Left ventricle myocardium inferior (tissue), 1 donor: ENCODE measurements at regions not wholly inside any gene's neighbourhood (a gene's known extent, or its start where the extent isn't known, plus 50 kb on each side); places are given as distances from the start of the nearest gene placed in this dataset.

Experiments used
- DNase-seq: peaks from one replicate; pipeline ENCODE4 v3.0.0-alpha.2; 2020
- H3K27ac ChIP-seq: fragments of 200-600 bp; replicated peaks from 2 replicates; pipeline ENCODE4 v1.8.0; 2021
- H3K27me3 ChIP-seq: fragments of 200-600 bp; 2 replicates; pipeline ENCODE4 v1.8.0; 2021; ENCODE audit warnings: low read depth
- H3K36me3 ChIP-seq: fragments of 200-600 bp; 2 replicates; pipeline ENCODE4 v1.8.0; 2021
- H3K4me1 ChIP-seq: fragments of 200-600 bp; 2 replicates; pipeline ENCODE4 v1.8.0; 2021
- H3K4me3 ChIP-seq: fragments of 200-600 bp; 2 replicates; pipeline ENCODE4 v1.8.0; 2021; ENCODE audit warnings: mild to moderate bottlenecking, moderate library complexity
- H3K9me3 ChIP-seq: fragments of 200-600 bp; replicated peaks from 2 replicates; pipeline ENCODE4 v1.8.0; 2021
- CTCF ChIP-seq: fragments of 200-600 bp; IDR thresholded peaks from 2 replicates; pipeline ENCODE4 v1.8.0; 2021; ENCODE audit warnings: antibody characterized with exemption, mild to moderate bottlenecking, borderline replicate concordance
- intact Hi-C: fragments of 100-400 bp; cut with micrococcal nuclease; formaldehyde crosslinking; loops from one replicate; pipeline ENCODE4 v1.11.0; 2022
- donor health status: DM: no; HTN: yes; CAD: no; lungs with severe emphysema.

DNA sequence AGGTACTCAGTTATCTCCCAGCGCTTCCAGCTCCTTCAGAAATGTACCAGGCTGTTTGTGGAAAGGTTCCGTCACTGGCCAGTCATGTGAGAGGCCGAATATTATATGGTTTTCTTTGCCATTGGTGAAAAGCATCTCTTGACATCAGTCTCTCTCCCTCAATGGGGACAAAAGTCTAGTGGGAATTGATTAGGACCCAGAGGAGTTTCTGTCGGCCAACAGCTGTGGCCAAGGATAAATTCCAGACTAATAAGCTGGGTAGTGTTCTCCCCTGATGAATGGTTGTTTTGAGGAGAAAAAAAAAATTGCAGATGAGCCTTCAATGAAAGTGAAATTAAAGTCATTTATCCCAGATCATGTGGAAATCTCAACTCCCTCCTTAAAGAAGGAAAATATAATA lies 404.7 kb upstream of the THRB start:
- Histone ChIP-seq H3K9me3 (no peaks in the 10 kb centered on the region), H3K4me1 (no peaks in the 10 kb centered on the region), H3K27me3 (no peaks in the 10 kb centered on the region), H3K4me3 (no peak overlapping the region), H3K36me3 (no peaks in the 10 kb centered on the region), H3K27ac (no peak overlapping the region)
- TF ChIP-seq CTCF = no peak
- no peak for DNase-seq
- intact Hi-C loops = no loop called here

DNA sequence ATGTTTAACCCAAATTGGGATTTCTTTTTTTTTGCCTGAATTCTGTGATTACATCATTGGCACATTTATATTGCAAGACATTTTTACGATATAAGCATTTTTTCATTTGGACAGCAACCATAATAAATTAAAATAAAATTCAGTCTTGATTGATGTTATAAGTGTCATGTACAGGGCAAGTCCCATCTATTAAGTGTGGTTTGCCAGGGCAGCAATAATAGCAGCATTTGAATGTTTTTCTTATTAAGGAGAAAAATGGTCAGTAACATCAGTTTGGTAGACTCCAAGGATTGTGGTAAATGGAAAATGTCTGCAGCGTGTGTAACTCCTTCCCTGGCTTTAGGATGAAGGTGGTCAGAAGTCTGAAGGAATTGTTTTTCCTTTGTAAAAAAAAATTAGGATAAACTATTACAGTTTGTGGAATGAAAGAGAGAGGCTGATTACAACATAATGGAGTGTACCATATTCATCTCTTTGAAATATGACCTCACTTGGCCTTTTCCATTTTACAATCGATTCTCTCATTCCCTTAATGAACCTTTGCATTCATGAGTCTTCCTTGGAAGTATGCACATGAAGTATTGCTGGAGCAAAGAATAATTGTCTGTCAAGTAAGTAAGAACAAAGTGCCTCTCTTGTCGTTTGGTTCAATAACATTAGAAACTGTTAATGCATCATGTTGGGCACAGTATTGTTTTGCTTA lies 405.4 kb upstream of the THRB start:
- no peak for TF ChIP-seq CTCF
- intact Hi-C loops = no loop called here
- no peak overlapping the region for H3K27ac ChIP-seq
- H3K4me1 ChIP-seq = no peaks in the 10 kb centered on the region
- no peaks in the 10 kb centered on the region for H3K9me3 ChIP-seq
- H3K36me3 ChIP-seq = no peaks in the 10 kb centered on the region
- no peaks in the 10 kb centered on the region for H3K27me3 ChIP-seq
- H3K4me3 ChIP-seq = no peak overlapping the region
- no peak for DNase-seq

DNA sequence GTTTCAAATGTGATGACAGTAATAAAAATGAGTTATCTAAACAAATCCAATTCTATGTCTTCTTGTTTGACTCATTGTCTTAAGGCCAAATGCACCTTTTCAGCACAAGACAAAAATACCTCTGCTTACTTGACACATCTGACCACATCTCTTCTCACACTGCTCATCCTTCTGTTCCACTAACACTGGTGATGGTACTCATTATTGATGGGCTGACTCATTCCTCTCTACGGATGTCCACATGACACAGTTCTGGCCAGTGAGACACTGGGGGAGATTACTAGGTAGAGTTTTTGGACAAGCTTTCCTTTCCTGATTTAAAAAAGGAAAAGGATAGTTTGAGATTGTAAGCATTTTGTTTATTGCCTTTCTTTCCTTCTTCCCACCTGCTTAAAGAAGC lies 410.6 kb upstream of the THRB start:
- DNase-seq = no peak
- no peaks in the 10 kb centered on the region for H3K4me1 ChIP-seq
- H3K4me3 ChIP-seq = no peak overlapping the region
- TF ChIP-seq CTCF = no peak
- no peak overlapping the region for H3K27ac ChIP-seq
- no peaks in the 10 kb centered on the region for H3K9me3 ChIP-seq
- intact Hi-C loops = no loop called here
- H3K27me3 ChIP-seq = no peaks in the 10 kb centered on the region
- H3K36me3 ChIP-seq = no peaks in the 10 kb centered on the region

DNA sequence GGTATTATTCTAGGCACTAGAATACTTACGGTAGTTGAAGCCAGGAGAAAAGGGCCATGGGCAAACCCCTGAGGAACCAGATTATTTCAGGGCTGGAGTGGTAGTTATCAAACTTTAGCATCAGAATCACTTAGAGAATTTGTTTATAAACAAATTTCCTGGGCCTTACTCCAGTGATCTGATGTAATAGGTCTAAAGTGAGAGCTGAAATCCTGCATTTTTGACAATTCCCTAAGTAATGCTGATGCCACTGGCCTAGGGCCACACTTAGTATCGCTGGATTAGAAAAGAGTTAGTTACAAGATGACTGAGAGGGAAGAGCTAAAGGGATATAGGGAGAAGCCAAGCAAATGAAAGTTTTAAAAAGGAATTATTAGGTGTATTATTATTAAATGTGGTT lies 412.5 kb upstream of the THRB start:
- Histone ChIP-seq H3K36me3 (no peaks in the 10 kb centered on the region), H3K4me3 (no peak overlapping the region), H3K4me1 (no peaks in the 10 kb centered on the region), H3K27ac (no peak overlapping the region), H3K9me3 (no peaks in the 10 kb centered on the region), H3K27me3 (no peaks in the 10 kb centered on the region)
- intact Hi-C loops = no loop called here
- no peak for DNase-seq
- TF ChIP-seq CTCF = no peak

DNA sequence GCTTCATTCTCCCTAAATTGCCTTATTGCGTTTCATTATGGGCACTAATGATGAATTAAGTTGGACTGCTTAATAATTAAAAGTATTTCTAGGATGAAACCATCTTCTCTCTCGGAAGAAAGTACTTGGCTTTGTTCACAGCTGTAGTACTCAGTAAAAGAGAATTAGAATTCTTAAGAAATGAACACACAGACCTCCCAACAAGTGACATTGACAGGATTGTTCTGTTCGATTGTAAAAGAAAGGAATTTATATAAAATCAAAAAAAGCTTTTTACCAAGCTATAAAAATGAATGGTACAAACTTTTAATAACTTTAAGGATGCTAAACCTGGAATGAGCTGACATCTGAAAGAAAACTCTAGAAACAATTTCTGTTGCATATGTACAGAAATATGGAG lies 416.4 kb upstream of the THRB start:
- H3K4me3 ChIP-seq = no peak overlapping the region
- no peak overlapping the region for H3K27ac ChIP-seq
- no peaks in the 10 kb centered on the region for H3K36me3 ChIP-seq
- DNase-seq = no peak
- no peaks in the 10 kb centered on the region for H3K9me3 ChIP-seq
- H3K4me1 ChIP-seq = no peaks in the 10 kb centered on the region
- no peaks in the 10 kb centered on the region for H3K27me3 ChIP-seq
- intact Hi-C loops = no loop called here
- TF ChIP-seq CTCF = no peak
